HuH-7.5 (cell line): ENCODE measurements at regions not wholly inside any gene's neighbourhood (a gene's known extent, or its start where the extent isn't known, plus 50 kb on each side); places are given as distances from the start of the nearest gene placed in this dataset.

Experiments used
- DNase-seq: peaks from one replicate; pipeline ENCODE4 v3.0.0; 2011; ENCODE audit warnings: low spot score

DNA sequence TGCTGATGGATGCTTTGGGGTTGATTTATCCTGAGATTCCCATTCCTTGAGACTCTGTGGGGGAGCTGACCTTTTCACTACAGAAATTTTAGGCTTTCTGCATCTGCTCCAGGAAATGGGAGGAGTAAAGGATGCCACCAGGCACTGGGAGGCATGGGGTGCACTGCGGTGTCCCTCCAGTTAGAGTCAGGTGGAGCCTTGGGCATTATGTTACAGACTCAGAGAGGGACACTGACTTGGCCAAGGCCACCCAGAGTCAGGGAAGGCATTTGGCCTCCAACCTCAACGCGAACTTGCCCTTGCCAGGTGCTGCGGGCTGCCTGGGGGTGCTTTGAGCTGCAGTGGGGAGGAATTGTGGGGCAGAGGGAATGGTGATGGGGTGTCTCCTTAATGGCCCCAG lies 58.0 kb upstream of the TBX3 start:
- DNase-seq, result no peak

DNA sequence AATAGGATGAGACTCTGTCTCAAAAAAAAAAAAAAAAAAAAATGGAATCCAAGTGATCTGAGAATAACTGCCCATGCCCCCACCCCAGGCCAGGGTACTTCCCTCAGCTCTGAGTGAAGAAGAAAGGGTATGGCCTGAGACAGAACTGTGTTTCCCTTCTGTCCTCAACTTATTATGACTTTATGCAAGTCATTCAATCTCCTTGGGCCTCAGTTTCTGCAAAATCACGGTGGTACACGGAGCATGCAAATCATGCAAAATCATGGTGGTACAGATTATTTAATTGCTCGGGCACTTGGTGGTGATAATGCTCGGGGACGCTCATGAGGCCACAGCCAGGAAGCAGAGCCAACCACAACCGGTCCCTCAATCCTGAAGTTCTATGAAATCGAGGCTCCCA lies 56.5 kb upstream of the TBX3 start:
- no peak for DNase-seq

DNA sequence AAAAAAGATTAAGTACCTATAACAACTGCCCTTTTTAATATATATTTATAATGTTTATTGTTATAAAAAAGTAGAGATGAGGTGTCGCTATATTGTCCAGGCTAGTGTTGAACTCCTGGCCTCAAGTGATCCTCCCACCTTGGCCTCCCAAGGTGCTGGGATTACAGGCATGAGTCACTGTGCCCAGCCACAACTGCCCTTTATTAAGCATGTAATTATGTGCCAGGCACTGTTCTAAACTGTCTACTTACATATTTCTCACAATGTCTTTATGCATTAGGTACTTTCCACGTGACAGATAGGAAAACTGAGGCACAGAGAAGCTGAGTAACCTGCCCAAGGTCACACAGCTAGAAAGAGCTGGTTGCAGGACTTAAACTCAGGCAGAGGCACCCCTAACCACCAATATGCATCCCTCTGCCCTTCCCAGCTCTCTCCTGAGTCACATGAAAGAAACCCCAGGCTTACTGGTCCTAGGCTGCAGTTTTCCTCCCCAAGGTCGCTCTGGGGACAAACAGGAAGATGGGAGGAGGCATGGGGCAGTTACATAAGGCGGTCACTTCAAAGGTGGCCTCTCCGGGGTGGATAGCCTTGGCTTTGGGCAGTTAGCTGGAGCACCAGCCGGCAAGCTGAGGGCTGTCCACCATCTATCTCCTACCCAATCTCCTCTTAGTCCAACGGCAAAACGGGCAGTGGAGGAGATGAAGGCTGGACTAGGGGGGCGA lies 54.6 kb upstream of the TBX3 start:
- no peak for DNase-seq

DNA sequence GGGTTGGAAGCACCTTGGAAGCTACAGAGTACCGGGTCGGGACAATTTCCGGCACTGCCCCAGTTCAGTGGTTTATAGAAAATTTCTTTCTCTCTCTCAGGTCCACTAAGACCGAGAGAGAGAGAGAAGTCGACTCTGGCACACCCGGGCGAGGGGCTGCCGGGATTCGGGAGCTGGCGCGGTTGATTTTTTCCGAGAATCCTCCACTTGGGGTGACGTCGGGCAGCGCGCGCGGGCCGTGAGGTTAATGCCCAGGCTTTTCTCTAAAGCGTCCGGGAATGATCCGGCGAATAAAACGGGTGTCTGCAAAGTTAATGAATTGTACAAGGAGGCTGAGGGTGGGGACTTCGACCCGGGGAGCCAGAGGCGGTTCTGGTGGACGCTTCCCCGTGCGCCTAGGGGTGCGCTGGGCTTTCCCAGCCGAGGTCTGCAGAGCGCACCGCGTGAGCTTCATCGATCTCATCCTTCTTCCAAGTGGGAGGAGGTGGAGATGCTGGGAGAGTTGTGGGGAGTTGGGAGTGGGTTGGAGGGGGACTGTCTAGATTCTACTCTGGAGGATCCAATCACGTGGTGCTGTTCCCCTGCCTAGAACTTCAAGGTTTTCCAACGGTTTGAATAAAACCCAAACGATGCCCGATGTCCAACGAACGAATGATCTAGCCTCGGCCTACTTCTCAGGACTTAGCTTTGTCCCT lies 51.9 kb upstream of the TBX3 start:
- no peak for DNase-seq

DNA sequence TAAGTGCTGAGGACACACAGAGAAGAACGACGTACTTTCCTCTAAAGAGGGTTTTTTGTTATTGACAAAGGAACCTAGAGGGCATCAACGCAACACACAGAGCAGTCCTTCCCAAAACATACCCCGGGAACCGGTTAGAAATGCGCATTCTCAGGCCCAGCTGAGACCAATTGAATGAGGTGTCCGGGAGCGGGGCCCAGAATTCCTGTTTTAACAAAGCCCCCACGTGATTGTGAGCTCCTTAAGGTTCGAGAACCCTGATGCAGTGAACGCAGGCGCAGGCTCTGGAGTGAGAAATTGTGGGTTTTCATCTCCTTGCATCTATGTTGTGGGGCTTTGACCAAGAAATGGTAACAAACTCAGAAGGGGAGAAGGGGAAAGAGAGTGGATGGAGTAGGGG lies 51.0 kb upstream of the TBX3 start:
- no peak for DNase-seq

DNA sequence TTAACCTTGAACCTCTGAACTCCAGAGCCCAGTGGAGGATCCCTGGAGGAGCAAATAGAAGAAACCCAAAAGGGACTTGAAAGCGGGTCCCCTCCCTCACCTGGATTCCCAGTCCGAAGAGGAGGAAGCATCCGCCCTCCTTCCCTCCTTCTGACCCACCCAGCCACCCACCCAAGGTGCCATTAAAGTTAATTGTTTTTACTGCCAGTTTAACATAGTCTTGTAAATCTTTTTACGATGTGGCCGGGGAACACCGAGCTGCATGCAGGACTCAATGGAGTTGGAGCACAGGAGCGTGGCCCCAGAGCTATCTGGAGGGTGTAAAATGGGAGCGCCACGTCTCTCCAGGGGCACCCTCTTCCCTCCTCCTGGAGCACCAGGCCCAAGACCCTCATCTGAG lies 49.9 kb upstream of the TBX3 start:
- no peak for DNase-seq
